HG03354 (cell line): ENCODE measurements at regions not wholly inside any gene's neighbourhood (a gene's known extent, or its start where the extent isn't known, plus 50 kb on each side); places are given as distances from the start of the nearest gene placed in this dataset.
"Not testable (repeated sequence)": the region's sequence is repeated elsewhere in the genome, so short reads cannot be mapped to it uniquely, and the experiment has no call there.

Experiments
- ATAC-seq: cut with Tn5 transposase; IDR thresholded peaks from one replicate; pipeline ENCODE4 v1.9.1; 2021; ENCODE audit warnings: mild to moderate bottlenecking; ENCODE audit not compliant: unreplicated experiment, poor library complexity, severe bottlenecking

DNA sequence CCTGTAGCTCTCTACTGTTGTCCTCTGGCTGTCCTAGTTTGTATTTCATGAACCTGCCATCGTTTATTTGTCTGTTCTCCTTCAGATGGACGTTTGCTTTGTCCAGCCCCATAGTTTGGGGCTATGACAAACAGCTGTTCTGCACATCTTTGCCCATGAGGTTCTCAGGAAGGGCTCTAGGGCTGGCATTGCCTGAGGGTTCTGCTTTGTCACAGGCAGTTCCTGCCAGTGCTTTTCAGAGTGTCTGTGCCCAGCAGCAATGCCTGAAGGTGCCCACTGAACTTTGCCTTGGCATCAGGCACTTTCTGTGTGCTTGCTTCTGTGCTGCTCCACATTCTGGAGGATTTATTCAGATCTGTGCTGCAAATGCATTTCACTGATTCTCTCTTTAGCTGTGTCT lies 361.3 kb downstream of the TMEM121 start:
- no peak for ATAC-seq

DNA sequence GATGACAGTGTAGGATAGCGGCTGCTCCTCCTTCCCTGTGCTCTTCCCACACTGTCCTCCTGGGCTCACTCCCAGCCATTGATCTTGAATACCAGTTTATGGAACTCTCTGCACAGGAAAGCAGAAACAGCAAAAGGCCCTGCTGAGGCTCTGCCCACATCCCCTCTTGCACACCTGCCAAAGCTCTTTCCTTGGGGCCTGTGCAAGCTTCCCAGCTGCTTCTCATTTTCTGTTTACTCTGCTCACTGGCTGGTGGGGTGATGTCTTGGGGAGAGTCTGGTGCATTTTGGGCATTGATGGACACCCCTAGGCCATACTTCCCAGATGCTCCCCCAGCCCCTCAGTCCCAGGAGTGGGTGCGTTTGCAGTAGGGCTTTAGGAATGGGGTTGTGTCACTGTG lies 361.8 kb downstream of the TMEM121 start:
- ATAC-seq, result no peak

DNA sequence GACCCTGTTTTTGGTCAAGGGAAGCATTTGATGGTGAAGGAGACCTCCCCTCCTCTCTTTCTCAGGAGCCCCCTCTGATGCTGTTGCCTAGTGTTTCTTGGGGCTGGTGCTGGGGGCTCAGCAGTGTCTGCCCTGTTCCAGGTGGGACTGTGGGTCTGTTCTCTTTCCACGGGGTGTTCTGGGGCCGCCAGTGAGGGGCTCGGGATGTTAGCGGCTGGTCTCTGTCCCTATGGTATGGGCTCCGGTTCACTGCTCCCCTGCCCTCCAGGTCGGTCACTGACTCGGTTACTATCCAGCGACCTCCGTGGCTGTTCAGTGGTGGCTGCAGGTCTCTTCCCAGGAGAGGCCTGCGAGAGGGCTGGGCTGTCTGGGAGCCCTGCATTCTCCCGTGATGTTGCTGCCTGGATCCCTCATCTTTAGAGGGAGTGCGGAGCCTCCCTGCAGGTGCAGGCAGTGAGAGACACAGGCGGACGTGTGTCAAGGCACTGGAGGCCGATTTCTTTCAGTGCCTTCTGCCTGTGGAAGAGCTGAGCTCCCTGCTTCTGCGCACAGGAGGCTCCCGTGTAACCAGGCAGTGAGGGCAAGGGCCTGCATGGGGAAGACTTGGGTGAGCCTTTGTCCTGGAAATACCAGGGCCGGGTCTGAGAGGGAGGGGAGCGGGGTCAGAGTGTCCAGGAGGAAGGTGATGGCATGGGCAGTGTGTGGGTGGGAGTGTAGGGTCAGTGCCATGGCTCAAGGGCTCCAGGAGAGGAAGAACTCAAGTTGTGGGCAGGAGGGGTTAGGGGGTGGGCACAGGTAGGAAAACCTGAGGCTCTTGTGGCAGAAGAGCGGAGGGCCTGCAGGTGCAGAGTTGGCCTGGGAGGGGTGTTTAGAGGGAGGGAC lies 362.6 kb downstream of the TMEM121 start:
- ATAC-seq, result no peak

DNA sequence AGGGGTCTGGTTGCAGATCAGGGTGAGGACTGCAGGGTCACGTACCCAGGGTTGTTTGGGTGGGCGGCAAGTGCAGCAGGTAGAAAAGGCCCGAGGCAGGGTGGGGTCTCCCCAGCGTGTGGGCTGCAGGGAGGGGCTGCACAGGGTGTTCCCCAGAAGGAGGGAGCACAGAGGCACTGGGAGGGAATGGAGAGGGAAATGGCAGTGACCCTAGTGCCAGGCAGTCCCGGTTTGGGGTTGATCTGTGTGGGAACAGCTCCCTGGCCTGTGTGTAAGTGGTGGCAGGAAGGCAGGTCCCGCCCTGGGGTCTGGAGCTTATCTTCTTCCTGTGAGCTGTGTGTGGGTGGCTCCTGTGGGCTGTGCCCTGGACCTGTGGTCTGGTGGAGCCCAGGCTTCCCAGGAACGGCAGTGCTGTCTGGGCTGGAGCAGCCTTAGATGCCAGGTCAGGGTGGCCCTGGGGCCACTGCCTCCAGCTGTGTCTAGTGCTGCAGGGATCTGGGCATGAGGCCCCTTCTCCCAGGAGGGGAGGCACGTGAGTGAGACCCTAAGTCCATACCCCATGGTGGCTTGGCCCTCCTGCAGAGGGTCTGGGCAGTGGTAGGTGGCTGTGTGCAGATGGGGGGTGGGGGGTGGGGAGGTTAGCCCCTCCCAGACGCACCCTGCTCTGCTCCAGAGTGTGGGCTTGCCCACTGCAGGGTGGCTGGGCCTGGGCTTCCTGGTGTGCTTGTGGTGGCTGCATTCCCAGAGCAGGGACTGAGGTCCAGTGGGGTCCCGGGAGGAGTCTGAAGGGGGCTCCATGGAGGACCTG lies 363.5 kb downstream of the TMEM121 start:
- no peak for ATAC-seq

DNA sequence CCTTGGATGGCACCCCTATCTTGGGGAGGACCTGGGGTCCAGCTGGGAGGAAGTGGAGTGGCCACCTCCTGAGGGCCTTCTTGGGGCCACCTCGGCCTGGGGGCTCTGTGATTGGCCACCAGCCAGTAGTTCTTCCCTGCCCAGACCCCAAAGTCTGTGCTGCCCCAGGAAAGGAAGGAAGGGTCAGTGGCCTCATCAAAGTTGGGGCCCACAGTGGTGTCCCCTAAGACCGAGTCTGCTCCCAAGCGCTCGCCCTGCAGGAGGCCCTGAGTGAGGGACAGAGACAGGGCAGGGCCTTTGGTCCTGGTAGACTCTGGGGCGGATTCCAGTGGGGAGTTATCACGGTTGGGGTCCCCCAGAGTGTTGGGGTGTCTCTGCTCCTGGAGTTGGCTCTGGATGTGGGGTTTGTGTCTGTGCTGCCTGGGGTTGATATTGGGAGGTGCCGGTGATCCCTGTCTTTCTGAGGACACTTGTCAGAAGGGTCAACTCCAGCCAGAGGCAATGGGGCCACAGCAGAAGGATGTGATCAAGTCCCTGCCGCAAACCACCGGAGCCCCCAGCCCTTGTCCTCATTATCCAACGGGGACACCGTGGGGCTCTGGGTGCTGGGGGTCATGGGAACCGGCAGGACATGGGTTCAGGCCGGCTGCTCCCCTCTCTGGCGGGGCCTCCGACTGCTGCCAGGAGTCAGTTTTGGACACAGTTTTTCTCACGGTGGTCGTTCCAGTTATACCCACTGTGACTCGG lies 364.3 kb downstream of the TMEM121 start:
- ATAC-seq, result no peak

DNA sequence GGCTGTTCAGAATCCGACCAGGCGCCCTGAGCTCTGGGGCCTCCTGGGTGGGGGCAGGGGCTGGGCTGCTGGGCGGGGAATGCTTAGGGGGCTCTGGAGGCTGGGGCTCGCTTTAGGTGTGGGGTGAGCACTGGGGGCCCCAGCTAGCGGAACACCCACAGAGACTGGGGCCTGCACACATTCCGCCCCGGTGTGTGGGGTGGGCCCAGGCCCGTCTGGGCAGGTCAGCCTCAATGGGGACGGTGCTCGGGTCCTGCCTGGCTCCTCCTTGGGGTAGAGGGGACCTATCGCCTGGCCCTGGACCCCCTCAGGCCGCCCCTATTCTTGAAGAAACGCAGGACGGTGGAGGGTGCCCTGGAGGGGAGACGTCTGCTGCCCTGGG lies 364.8 kb downstream of the TMEM121 start:
- no peak for ATAC-seq

DNA sequence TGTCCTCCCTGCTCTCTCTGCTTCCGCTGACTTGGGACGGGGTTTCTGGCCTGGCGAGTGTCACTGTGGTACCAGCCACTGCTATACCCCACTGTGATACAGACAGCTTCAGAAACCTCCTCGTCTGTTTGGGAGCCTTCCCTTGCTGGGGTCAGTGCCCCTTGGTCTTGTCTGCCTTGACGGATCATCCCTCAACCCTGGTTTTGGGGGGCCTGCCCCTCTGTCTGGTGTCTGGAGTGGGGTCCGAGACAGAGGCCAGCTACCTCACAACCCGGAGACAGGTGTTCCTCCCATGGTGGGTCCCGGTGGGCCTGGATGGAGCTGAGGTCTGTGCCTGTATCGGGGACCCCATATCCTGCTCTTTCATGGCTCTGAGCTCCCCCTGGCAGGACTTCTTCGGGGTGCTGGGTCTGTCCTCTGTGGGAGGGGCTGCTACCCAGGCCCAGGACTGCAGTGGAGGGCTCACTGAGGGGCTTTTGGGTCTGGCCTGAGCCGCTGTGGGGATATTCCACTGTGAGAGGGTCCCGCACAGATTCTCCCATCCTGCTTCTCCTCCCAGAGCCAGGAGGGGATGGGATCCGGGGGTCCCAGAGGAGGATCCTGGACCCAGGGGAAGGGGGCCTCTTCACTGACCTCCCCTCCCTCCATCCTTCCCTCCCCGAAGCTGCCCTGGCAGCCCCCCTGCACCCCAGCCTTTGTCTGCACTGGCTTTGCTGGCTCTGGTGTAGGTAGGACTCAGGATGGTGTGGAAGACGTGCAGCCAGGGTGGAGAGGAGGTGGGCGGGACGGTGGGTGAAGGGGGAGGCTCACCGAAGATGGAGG lies 365.5 kb downstream of the TMEM121 start:
- no peak for ATAC-seq

DNA sequence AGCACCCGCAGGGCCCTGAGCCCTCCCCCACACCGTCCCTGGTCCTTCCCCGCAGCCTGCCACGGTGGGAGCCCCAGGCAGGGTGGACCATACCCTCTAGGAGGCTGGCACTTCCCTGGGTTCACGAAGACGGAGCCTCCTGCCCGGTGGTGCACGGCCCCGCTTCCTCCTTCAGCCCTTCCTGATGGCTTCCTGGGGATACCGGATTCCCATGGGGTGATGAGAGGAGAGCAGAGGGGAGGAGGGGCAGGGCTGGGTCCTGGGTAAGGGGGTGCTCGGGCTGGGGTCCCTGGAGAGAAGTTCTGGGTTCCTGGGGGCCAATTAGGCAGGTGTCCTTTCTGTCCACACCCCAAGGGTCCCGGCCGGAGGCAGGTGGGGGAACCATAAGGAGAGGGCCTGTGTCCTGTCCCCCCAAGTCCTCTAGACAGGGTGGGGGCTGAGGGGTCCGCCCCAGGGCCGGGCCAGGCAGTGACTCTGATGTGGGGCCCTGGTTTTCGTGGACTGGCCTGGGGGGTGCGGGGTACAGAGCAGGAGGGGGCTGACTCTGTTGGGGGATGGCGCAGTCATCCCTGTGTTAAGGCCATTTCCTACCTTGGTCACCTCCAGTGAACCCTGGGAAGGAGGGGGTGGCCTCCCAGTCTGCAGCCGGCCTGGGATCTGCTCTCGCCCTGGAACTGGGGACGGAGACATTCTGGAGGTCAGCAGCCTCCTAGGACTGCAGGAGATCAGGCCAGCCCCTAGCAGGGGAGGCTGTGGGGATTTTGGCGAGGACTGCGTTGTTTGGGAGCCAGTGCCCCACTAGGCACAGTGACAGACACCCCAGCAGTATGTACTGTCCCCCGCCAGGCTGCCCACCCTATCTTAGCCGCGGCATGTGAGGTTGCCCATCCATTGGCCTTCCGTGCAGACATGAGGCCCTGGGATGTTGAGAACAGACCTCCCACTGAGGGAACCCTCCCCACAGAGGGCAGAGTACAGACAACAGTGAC lies 366.4 kb downstream of the TMEM121 start:
- not testable (repeated sequence) for ATAC-seq

DNA sequence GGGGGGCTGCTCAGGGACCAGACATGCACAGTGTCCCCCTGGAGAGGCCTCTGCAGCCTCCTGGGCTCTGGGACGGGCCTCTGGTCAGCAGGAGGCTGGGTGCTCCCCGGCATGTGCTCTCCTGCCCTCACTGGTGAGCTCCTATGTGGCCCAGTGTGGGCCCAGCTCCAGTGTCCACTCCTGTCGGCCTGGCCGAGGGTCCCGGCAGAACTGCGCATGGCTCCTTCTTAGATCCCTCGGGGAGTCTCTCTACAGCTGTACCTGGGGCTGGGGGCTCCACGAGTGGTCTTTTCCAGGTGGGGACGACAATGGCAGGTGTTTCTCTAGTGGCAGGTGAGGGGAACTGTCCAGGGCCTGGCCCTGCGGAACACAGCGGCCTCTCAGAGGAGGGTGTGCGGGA lies 367.3 kb downstream of the TMEM121 start:
- ATAC-seq, result not testable (repeated sequence)

DNA sequence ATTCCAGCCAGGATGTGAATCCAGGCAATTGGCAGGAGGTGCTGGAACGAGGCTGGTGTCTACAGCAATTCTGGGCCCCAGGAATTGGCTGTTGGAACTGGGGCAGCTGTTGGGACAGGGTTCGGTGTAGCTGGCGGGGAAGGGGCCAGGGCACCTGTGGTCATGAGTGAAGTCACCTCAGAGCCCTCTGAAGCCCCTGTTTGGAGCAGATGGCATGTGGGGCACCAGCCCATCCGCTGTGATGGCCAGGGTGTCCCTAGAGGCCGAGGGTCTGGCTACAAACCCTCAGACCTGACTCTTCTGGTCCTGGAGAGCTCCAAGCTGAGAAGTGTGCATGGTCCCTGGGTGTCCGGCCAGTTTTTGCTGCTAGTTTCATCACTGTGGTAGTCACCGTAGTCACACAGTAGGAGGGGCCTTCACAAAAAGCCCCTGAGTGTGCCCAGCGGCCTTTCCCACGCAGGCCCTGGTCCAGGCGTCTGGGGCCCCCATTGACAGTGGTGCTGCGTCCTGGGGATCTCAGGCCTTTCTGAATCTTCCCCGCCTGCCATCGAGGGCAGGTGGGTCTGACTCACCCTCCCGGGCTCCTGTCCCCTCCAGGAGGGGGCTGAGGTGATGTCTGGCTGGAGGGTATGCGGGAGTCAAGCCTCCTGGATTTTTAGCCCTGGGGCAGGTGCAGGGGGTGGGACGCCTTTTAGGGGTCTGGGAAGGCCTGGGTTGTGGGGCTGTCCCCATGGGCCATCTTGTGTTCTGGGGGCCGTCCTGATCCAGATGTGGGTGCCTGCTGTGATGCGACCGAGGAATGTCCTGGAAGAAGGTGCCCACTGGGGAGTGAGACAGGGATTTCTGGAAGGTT lies 368.0 kb downstream of the TMEM121 start:
- ATAC-seq, result no peak

DNA sequence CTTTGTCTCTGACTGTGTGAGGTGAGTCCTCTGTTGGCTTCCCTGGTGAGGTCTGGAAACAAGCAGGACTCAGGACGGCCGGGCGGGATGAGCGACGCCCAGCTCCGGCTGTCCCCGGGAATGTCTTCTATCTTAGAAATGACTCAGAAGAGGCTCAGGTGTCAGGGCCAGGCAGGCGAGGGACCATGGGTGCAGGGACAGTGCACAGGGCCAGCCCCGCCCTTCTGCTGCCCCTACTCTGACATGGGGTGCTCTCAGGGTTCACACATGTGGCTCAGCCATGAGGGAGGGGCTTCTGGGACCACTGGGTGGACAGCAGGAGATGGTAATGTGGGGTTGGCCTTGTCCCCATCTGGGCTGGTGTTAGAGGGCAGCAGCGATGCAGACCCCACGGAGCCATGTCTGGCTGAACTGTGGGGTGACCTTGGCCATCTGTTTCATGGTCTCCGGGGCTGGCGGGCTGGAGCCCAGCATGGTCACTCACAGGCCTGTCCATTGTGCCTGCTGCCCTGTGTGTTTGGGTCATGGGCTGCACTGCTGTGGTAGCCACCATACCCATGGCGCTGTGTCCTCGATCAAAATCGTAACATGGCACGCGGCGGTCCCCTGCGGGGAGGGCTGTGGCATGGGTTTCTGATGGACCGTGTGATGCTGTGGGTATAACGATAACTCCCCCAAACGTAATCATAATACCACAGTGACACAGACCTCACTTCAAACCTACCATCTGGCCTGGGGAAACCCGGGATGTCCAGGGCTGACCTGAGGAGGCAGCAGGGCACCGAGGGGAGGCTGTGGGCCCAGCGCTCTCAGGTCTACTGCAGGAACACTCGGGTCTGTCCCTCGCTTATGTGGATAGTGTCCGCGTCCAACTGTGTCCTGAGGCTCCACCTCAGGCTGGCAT lies 368.8 kb downstream of the TMEM121 start:
- no peak for ATAC-seq

DNA sequence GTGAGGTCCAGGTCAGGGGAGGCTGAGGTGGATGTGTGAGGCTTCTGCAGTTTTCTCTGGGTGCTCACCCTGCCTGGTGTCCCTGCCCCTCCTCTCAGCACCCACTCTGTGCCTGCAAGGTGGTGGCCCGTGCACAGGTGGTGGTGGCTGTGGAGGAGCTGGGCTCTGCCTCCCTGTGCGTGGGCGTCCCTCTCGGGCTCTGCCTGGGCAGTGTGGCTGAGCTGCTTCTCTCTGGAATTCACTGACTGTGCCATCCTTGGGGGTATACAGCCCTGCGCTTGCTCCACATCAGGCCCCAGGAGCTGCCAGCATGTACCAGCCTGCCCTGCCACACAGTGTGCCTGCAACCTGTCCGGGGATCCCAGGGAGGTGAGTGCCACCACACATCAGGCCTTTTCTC lies 369.8 kb downstream of the TMEM121 start:
- ATAC-seq, result not testable (repeated sequence)

DNA sequence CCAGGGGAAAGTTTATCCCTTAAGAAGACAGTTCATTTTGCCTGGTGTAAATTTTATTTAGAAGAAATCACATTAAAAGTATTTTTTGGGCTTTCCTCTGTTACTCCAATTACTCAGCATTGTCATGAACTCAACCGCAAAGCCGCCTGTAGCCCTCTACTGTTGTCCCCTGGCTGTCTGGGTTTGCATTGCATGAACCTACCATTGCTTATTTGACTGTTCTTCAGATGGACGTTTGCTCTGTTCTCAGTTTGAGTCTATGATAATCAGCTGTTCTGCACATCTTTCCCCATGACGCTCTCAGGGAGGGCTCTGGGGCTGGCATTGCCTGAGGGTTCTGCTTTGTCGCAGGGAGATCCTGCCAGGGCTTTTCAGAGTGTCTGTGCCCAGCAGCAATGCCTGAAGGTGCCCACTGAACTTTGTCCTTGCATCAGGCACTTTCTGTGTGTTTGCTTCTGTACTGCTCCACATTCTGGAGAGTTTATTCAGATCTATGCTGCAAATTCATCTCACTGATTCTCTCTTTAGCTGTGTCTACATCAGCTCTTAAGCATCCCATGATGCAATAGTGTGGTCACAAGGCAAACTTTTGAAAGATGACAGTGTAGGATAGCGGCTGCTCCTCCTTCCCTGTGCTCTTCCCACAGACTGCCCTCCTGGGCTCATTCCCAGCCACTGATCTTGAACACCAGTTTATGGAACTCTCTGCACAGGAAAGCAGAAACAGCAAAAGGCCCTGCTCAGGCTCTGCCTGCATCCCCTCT lies 370.8 kb downstream of the TMEM121 start:
- not testable (repeated sequence) for ATAC-seq

DNA sequence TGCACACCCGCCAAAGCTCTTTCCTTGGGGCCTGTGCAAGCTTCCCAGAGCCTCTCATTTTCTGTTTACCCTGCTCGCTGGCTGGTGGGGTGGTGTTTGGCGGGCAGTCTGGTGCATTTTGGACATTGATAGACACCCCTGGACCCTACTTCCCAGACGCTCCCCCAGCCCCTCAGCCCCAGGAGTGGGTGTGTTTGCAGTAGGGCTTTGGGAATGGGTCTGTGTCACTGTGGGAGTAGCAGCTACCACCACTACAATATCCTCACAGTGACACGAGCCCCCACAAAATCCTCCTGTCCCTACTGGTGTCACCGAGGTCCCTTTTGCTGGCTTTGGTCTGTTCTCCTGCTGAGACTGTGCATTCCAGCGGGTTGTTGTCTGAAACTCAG lies 371.3 kb downstream of the TMEM121 start:
- no peak for ATAC-seq

DNA sequence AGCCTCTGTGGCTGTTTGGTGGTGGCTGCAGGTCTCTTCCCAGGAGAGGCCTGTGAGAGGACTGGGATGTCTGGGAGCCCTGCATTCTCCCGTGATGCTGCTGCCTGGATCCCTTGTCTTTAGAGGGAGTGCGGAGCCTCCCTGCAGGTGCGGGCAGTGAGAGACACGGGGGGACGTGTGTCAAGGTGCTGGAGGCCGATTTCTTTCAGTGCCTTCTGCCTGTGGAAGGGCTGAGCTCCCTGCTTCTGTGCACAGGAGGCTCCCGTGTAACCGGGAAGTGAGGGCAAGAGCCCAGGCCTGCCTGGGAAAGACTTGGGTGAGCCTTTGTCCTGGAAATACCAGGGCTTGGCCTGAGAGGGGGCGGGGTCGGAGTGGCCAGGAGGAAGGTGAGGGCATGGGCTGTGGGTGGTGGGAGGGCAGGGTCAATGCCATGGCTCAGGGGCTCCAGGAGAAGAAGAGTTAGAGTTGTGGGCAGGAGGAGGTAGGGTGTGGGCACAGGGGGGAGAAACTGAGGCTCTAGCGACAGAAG lies 372.2 kb downstream of the TMEM121 start:
- no peak for ATAC-seq
